Cardiac septum (tissue), 1 donor: ENCODE measurements at regions not wholly inside any gene's neighbourhood (a gene's known extent, or its start where the extent isn't known, plus 50 kb on each side); places are given as distances from the start of the nearest gene placed in this dataset.

Experiments used
- DNase-seq: peaks from one replicate; pipeline ENCODE4 v3.0.0-alpha.2; 2020; ENCODE audit warnings: low spot score
- intact Hi-C: fragments of 100-400 bp; cut with DNase I; formaldehyde crosslinking; loops from one replicate; pipeline ENCODE4 v1.14.0; 2022
- donor health status: DM: no; HTN: no; CAD: no.

- DNase-seq = peak; percentile 90
- intact Hi-C loops = loop anchor here (5.0 kb wide), 1 partner anchor 66 kb away; no protein-coding TSS in a partner anchor
These were observed 268.5 kb downstream of the CBLN1 start for GRCh38 chr16:49012961-49013726.

- intact Hi-C loops = loop anchor here (5.0 kb wide), 1 partner anchor 65 kb away; no protein-coding TSS in a partner anchor
- DNase-seq = no peak
These were observed 269.7 kb downstream of the CBLN1 start for GRCh38 chr16:49011901-49012300.

GRCh38 chr16:49010879-49011278 is 270.8 kb downstream of the CBLN1 start:
- DNase-seq = no peak
- intact Hi-C loops = loop anchor here (5.0 kb wide), 1 partner anchor 64 kb away; no protein-coding TSS in a partner anchor

- no peak for DNase-seq
- intact Hi-C loops = loop anchor here (5.0 kb wide), 1 partner anchor 63 kb away; no protein-coding TSS in a partner anchor
These were observed 271.2 kb downstream of the CBLN1 start for GRCh38 chr16:49010396-49010795.

GRCh38 chr16:49009204-49009603 is 272.4 kb downstream of the CBLN1 start:
- intact Hi-C loops = no loop called here
- no peak for DNase-seq

- DNase-seq = no peak
These were observed 277.6 kb downstream of the CBLN1 start for GRCh38 chr16:49003992-49004391.

GRCh38 chr16:49003022-49003421 is 278.6 kb downstream of the CBLN1 start:
- no peak for DNase-seq
- intact Hi-C loops = no loop called here

More at GRCh38 chr16:49003992-49004391, 277.6 kb downstream of the CBLN1 start:
- intact Hi-C loops = no loop called here

- intact Hi-C loops = no loop called here
- no peak for DNase-seq
These were observed 281.0 kb downstream of the CBLN1 start for GRCh38 chr16:49000594-49000993.

GRCh38 chr16:48999508-48999907 is 282.1 kb downstream of the CBLN1 start:
- no peak for DNase-seq
- intact Hi-C loops = no loop called here

- no peak for DNase-seq
- intact Hi-C loops = no loop called here
These were observed 282.6 kb downstream of the CBLN1 start for GRCh38 chr16:48999044-48999443.

GRCh38 chr16:48997946-48998345 is 283.7 kb downstream of the CBLN1 start:
- no peak for DNase-seq
- intact Hi-C loops = no loop called here

- no peak for DNase-seq
- intact Hi-C loops = no loop called here
These were observed 284.5 kb downstream of the CBLN1 start for GRCh38 chr16:48997081-48997615.

GRCh38 chr16:48978501-48978900 is 303.1 kb downstream of the CBLN1 start:
- DNase-seq = no peak
- intact Hi-C loops = no loop called here

GRCh38 chr16:48972236-48972635 is 309.4 kb downstream of the CBLN1 start:
- no peak for DNase-seq
- intact Hi-C loops = no loop called here

GRCh38 chr16:48971571-48972077 is 310.0 kb downstream of the CBLN1 start:
- no peak for DNase-seq
- intact Hi-C loops = no loop called here

GRCh38 chr16:48970216-48970615 is 311.4 kb downstream of the CBLN1 start:
- intact Hi-C loops = no loop called here
- no peak for DNase-seq

GRCh38 chr16:48969611-48970010 is 312.0 kb downstream of the CBLN1 start:
- DNase-seq = no peak
- intact Hi-C loops = no loop called here

- intact Hi-C loops = no loop called here
- DNase-seq = no peak
These were observed 316.3 kb downstream of the CBLN1 start for GRCh38 chr16:48965386-48965785.

- no peak for DNase-seq
- intact Hi-C loops = no loop called here
These were observed 317.6 kb downstream of the CBLN1 start for GRCh38 chr16:48963901-48964615.

- DNase-seq = no peak
These were observed 318.3 kb downstream of the CBLN1 start for GRCh38 chr16:48963306-48963705.

More at GRCh38 chr16:48963306-48963705, 318.3 kb downstream of the CBLN1 start:
- intact Hi-C loops = no loop called here
